ENCODE measurements at regions not wholly inside any gene's neighbourhood (a gene's known extent, or its start where the extent isn't known, plus 50 kb on each side); places are given as distances from the start of the nearest gene placed in this dataset.

DNA sequence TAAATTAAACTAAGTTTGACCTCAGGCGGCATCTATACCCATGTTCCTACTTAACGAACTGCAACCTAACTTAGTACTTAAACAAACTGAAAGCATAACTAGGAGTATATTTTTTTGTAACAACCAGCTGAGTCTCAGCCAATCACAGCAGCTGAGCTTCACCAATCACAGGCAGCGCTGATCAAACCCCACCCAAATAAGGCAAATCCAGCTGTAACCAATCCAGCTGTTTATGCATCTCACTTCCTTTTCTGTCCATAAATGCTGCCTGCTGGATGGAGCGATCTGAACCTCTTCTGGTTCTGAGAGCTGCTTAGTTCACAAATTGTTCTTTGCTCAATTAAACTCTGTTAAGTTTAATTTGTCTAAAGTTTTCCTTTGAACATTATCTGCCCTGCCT, 131.3 kb downstream of the PMP22 start:
- intact Hi-C loops (cut with DNase I; ENCODE audit: low total_unique reads): no loop called here
- no peak overlapping the region for H3K4me3 ChIP-seq
- no peaks in the 10 kb centered on the region for H3K27me3 ChIP-seq
- TF ChIP-seq POLR2A (IDR thresholded peaks at IDR 0.05) (no peak), CTCF (IDR thresholded peaks at IDR 0.05) (no peak)
- no peaks in the 10 kb centered on the region for H3K4me1 ChIP-seq
- H3K27ac ChIP-seq: no peak overlapping the region
- no peaks in the 10 kb centered on the region for H3K9me3 ChIP-seq
- no peaks in the 10 kb centered on the region for H3K36me3 ChIP-seq
- DNase-seq: no peak

- Histone ChIP-seq H3K9me3 (no peaks in the 10 kb centered on the region), H3K36me3 (no peaks in the 10 kb centered on the region), H3K4me1 (no peaks in the 10 kb centered on the region), H3K27me3 (no peaks in the 10 kb centered on the region), H3K4me3 (no peak overlapping the region), H3K27ac (no peak overlapping the region)
- DNase-seq: no peak
- no peak for TF ChIP-seq POLR2A (IDR thresholded peaks at IDR 0.05)
- no peak for TF ChIP-seq CTCF (IDR thresholded peaks at IDR 0.05)
- intact Hi-C loops (cut with DNase I; ENCODE audit: low total_unique reads): no loop called here
Measured at GRCh38 chr17:15133143-15133542, 132.0 kb downstream of the PMP22 start.

DNA sequence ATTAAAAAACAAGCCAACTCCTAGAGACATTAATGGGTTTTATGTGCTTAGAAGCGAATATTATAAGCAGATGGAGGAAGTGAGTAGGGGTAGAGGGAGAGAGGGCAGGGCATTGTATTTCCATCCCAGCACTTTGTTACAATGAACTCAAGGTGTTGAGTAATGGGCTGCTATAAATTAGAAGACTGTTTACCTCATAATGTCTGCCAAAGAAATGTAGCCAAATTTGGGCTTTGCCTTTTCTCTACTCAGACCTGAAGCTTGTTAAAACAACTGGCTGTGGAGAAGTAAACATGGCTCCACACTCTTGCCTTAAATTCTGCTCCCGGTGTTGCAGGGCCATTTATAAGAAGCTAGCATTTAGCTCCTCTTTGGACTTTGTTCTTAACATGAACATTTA, 134.7 kb downstream of the PMP22 start:
- Histone ChIP-seq H3K27ac (no peak overlapping the region), H3K27me3 (no peaks in the 10 kb centered on the region), H3K9me3 (no peaks in the 10 kb centered on the region), H3K4me3 (no peak overlapping the region), H3K36me3 (no peaks in the 10 kb centered on the region), H3K4me1 (no peaks in the 10 kb centered on the region)
- DNase-seq: no peak
- intact Hi-C loops (cut with DNase I; ENCODE audit: low total_unique reads): no loop called here
- TF ChIP-seq CTCF (IDR thresholded peaks at IDR 0.05): no peak
- TF ChIP-seq POLR2A (IDR thresholded peaks at IDR 0.05): no peak

GRCh38 chr17:15129986-15130385, 135.1 kb downstream of the PMP22 start:
- no peak overlapping the region for H3K27ac ChIP-seq
- no peak for DNase-seq
- H3K4me3 ChIP-seq: no peak overlapping the region
- TF ChIP-seq POLR2A (IDR thresholded peaks at IDR 0.05) (no peak), CTCF (IDR thresholded peaks at IDR 0.05) (no peak)
- no peaks in the 10 kb centered on the region for H3K27me3 ChIP-seq
- intact Hi-C loops (cut with DNase I; ENCODE audit: low total_unique reads): no loop called here
- no peaks in the 10 kb centered on the region for H3K9me3 ChIP-seq
- H3K36me3 ChIP-seq: no peaks in the 10 kb centered on the region
- H3K4me1 ChIP-seq: no peaks in the 10 kb centered on the region

DNA sequence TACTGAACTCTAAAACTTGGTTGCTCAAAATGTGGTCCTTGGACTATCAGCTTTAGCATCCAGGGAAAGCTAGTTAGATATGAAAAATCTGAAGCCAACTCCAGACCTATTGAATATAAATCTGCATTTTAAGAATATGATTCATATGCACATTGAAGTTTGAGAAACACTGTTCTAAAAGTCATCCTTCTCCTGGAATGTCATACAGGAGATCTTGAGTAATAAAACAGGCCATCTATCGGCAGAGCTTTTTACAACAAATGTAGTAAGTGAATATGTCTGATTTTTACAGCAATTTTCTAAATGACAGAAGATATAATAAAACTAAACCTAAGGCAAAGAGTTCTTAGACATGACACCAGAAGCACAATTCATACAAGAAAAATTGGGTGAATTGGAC, 140.4 kb downstream of the PMP22 start:
- Histone ChIP-seq H3K36me3 (no peaks in the 10 kb centered on the region), H3K27me3 (no peaks in the 10 kb centered on the region), H3K4me1 (no peaks in the 10 kb centered on the region), H3K27ac (no peak overlapping the region), H3K4me3 (no peak overlapping the region), H3K9me3 (no peaks in the 10 kb centered on the region)
- TF ChIP-seq POLR2A (IDR thresholded peaks at IDR 0.05): no peak
- no peak for DNase-seq
- intact Hi-C loops (cut with DNase I; ENCODE audit: low total_unique reads): no loop called here

- no peak overlapping the region for H3K4me3 ChIP-seq
- intact Hi-C loops (cut with DNase I; ENCODE audit: low total_unique reads): no loop called here
- no peaks in the 10 kb centered on the region for H3K9me3 ChIP-seq
- no peak for TF ChIP-seq CTCF (IDR thresholded peaks at IDR 0.05)
- TF ChIP-seq POLR2A (IDR thresholded peaks at IDR 0.05): no peak
- DNase-seq: no peak
- H3K27ac ChIP-seq: no peak overlapping the region
- H3K4me1 ChIP-seq: no peaks in the 10 kb centered on the region
- H3K27me3 ChIP-seq: no peaks in the 10 kb centered on the region
- H3K36me3 ChIP-seq: no peaks in the 10 kb centered on the region
Measured at GRCh38 chr17:15124264-15124595, 140.9 kb downstream of the PMP22 start.

All from uterus (tissue), 3 donors.